ENCODE measurements at regions not wholly inside any gene's neighbourhood (a gene's known extent, or its start where the extent isn't known, plus 50 kb on each side); places are given as distances from the start of the nearest gene placed in this dataset.

DNA sequence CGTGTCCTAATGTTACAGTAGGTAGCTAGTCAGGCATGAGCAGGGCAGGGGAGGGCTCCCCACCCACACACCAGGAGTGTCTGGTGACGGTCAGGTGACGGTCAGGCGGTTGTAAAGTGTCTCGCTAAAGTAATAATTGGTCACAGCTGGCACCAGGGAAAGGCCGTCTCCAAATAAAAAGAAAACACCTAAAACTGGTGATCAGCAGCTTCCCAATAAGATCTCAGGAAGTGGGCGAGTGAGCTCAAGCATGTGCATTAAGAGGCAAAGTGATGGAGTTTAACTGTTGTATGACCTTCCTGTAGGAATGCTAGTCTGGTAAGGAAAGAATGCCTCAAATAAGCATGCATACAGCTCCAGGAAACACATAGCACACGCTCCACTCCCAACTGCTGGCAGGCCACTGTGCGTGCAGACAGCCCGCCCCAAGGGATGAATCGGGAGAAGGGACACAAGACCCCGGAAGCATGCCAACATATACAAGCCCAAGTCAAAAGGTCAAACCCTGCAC is 177.1 kb downstream of the RNF144A start:
- TF ChIP-seq, protein P1, sequence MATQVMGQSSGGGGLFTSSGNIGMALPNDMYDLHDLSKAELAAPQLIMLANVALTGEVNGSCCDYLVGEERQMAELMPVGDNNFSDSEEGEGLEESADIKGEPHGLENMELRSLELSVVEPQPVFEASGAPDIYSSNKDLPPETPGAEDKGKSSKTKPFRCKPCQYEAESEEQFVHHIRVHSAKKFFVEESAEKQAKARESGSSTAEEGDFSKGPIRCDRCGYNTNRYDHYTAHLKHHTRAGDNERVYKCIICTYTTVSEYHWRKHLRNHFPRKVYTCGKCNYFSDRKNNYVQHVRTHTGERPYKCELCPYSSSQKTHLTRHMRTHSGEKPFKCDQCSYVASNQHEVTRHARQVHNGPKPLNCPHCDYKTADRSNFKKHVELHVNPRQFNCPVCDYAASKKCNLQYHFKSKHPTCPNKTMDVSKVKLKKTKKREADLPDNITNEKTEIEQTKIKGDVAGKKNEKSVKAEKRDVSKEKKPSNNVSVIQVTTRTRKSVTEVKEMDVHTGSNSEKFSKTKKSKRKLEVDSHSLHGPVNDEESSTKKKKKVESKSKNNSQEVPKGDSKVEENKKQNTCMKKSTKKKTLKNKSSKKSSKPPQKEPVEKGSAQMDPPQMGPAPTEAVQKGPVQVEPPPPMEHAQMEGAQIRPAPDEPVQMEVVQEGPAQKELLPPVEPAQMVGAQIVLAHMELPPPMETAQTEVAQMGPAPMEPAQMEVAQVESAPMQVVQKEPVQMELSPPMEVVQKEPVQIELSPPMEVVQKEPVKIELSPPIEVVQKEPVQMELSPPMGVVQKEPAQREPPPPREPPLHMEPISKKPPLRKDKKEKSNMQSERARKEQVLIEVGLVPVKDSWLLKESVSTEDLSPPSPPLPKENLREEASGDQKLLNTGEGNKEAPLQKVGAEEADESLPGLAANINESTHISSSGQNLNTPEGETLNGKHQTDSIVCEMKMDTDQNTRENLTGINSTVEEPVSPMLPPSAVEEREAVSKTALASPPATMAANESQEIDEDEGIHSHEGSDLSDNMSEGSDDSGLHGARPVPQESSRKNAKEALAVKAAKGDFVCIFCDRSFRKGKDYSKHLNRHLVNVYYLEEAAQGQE (IDR thresholded peaks at IDR 0.05; ENCODE audit: borderline replicate concordance) = no peak
- no peak for TF ChIP-seq TAF1 (IDR thresholded peaks at IDR 0.05; ENCODE audit: low read depth)
- TF ChIP-seq, protein P2, sequence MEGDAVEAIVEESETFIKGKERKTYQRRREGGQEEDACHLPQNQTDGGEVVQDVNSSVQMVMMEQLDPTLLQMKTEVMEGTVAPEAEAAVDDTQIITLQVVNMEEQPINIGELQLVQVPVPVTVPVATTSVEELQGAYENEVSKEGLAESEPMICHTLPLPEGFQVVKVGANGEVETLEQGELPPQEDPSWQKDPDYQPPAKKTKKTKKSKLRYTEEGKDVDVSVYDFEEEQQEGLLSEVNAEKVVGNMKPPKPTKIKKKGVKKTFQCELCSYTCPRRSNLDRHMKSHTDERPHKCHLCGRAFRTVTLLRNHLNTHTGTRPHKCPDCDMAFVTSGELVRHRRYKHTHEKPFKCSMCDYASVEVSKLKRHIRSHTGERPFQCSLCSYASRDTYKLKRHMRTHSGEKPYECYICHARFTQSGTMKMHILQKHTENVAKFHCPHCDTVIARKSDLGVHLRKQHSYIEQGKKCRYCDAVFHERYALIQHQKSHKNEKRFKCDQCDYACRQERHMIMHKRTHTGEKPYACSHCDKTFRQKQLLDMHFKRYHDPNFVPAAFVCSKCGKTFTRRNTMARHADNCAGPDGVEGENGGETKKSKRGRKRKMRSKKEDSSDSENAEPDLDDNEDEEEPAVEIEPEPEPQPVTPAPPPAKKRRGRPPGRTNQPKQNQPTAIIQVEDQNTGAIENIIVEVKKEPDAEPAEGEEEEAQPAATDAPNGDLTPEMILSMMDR (IDR thresholded peaks at IDR 0.05; ENCODE audit: poor library complexity, severe bottlenecking) = no peak
- no peak for TF ChIP-seq EZH2 (IDR thresholded peaks at IDR 0.05; ENCODE audit: borderline replicate concordance, insufficient read depth, low read length, poor library complexity, severe bottlenecking)
- no peak for TF ChIP-seq EP300 (conservative IDR thresholded peaks at IDR 0.05; ENCODE audit: poor library complexity, severe bottlenecking)

Data from neural cell (in vitro differentiated cells).